PC-3 (cell line): ENCODE measurements at regions not wholly inside any gene's neighbourhood (a gene's known extent, or its start where the extent isn't known, plus 50 kb on each side); places are given as distances from the start of the nearest gene placed in this dataset.

Experiments
- ATAC-seq: fragments of 200-7000 bp; cut with Tn5 transposase; 2 replicates; pipeline ENCODE4 v1.9.1; 2020; ENCODE audit warnings: mild to moderate bottlenecking, moderate library complexity
- BruUV-seq: library from RNA; stranded (reverse); fragments of 400-500 nt; replicated peaks from 2 replicates; lab custom pipeline; 2021; lab: Mats Ljungman, UMichigan
- CTCF ChIA-PET: fragments of 300-600 bp; sonication (Branson Sonifier 250); formaldehyde crosslinking; loops from one replicate; lab custom pipeline; 2022; ENCODE audit warnings: antibody characterized with exemption; lab: Charles Lee
- POLR2A ChIA-PET: fragments of 300-600 bp; sonication (Branson Sonifier 250); formaldehyde crosslinking; loops from one replicate; lab custom pipeline; 2022; ENCODE audit warnings: antibody characterized with exemption; ENCODE audit not compliant: unreplicated experiment; lab: Charles Lee
- DNase-seq: peaks from one replicate; pipeline ENCODE4 v3.0.0-alpha.2; 2015
- H2AFZ ChIP-seq: fragments of 300-600 bp; sonication (generic); 2 replicates; pipeline ENCODE4 v1.6.0; 2016; ENCODE audit warnings: antibody characterized with exemption, low read length
- H3F3A ChIP-seq: fragments of 300-600 bp; sonication (generic); one replicate; pipeline ENCODE4 v1.6.0; 2017; ENCODE audit warnings: antibody characterized with exemption, low read length, control low read depth, mild to moderate bottlenecking; ENCODE audit not compliant: unreplicated experiment
- H3K27ac ChIP-seq: fragments of 300-600 bp; sonication (generic); 2 replicates; pipeline ENCODE4 v1.5.1; 2016; ENCODE audit warnings: mild to moderate bottlenecking, low read length
- H3K27me3 ChIP-seq: fragments of 300-600 bp; sonication (generic); 2 replicates; pipeline ENCODE4 v1.6.1; 2016; ENCODE audit warnings: low read length, mixed read lengths
- H3K36me3 ChIP-seq: fragments of 300-600 bp; sonication (generic); 2 replicates; pipeline ENCODE4 v1.6.1; 2016; ENCODE audit warnings: low read depth, mixed run types, low read length, mixed read lengths
- H3K4me1 ChIP-seq: fragments of 300-600 bp; sonication (generic); 2 replicates; pipeline ENCODE4 v1.5.1; 2016; ENCODE audit warnings: low read length; ENCODE audit not compliant: insufficient read depth
- H3K4me2 ChIP-seq: fragments of 300-600 bp; sonication (generic); 2 replicates; pipeline ENCODE4 v1.6.0; 2016; ENCODE audit warnings: low read length
- H3K4me3 ChIP-seq: fragments of 300-600 bp; sonication (generic); 2 replicates; pipeline ENCODE4 v1.5.1; 2016; ENCODE audit warnings: mild to moderate bottlenecking, low read length, mixed read lengths
- H3K79me2 ChIP-seq: fragments of 300-600 bp; sonication (generic); 2 replicates; pipeline ENCODE4 v1.6.1; 2017; ENCODE audit warnings: low read length, mixed read lengths
- H3K9ac ChIP-seq: fragments of 300-600 bp; sonication (generic); 2 replicates; pipeline ENCODE4 v1.6.0; 2016; ENCODE audit warnings: mild to moderate bottlenecking, low read length
- H3K9me2 ChIP-seq: fragments of 300-600 bp; sonication (generic); replicated peaks from 2 replicates; pipeline ENCODE4 v1.6.1; 2016; ENCODE audit warnings: mixed run types, low read length, mixed read lengths
- H3K9me3 ChIP-seq: fragments of 300-600 bp; sonication (generic); 2 replicates; pipeline ENCODE4 v1.6.1; 2016; ENCODE audit warnings: low read length, mixed read lengths
- H4K20me1 ChIP-seq: fragments of 300-600 bp; sonication (generic); 2 replicates; pipeline ENCODE4 v1.6.1; 2016; ENCODE audit warnings: low read length, mixed read lengths
- EZH2 ChIP-seq: fragments of 300-600 bp; sonication (generic); IDR thresholded peaks from one replicate; pipeline ENCODE4 v1.6.1; 2017; ENCODE audit warnings: antibody characterized with exemption, mild to moderate bottlenecking, low read length; ENCODE audit not compliant: unreplicated experiment
- EZH2phosphoT487 ChIP-seq: fragments of 300-600 bp; sonication (generic); IDR thresholded peaks from 2 replicates; pipeline ENCODE4 v1.6.1; 2018; ENCODE audit warnings: mild to moderate bottlenecking, antibody characterized with exemption, low read length, borderline replicate concordance
- intact Hi-C: fragments of 100-400 bp; cut with micrococcal nuclease; formaldehyde crosslinking; loops from 2 replicates; pipeline ENCODE4 v1.9.0; 2023
- TF ChIP-seq, protein P1 (sequence below): fragments of 300-600 bp; sonication (generic); conservative IDR thresholded peaks from 2 replicates; pipeline ENCODE4 v1.5.1; 2017; ENCODE audit warnings: antibody characterized with exemption, low read depth, mild to moderate bottlenecking, low read length

- TF ChIP-seq, protein P1, sequence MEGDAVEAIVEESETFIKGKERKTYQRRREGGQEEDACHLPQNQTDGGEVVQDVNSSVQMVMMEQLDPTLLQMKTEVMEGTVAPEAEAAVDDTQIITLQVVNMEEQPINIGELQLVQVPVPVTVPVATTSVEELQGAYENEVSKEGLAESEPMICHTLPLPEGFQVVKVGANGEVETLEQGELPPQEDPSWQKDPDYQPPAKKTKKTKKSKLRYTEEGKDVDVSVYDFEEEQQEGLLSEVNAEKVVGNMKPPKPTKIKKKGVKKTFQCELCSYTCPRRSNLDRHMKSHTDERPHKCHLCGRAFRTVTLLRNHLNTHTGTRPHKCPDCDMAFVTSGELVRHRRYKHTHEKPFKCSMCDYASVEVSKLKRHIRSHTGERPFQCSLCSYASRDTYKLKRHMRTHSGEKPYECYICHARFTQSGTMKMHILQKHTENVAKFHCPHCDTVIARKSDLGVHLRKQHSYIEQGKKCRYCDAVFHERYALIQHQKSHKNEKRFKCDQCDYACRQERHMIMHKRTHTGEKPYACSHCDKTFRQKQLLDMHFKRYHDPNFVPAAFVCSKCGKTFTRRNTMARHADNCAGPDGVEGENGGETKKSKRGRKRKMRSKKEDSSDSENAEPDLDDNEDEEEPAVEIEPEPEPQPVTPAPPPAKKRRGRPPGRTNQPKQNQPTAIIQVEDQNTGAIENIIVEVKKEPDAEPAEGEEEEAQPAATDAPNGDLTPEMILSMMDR: no peak
- no peak for TF ChIP-seq EZH2phosphoT487
- TF ChIP-seq EZH2: no peak
- Histone ChIP-seq H3K4me2 (peak overlapping the region; percentile 75), H3K4me1 (peaks cover 14% of the 10 kb centered on the region), H3K9ac (no peak overlapping the region), H3K4me3 (no peak overlapping the region), H2AFZ (no peak overlapping the region), H3K27ac (peak overlapping the region; percentile 51), H3K36me3 (no peaks in the 10 kb centered on the region), H3F3A (no peaks in the 10 kb centered on the region), H4K20me1 (no peaks in the 10 kb centered on the region), H3K27me3 (no peaks in the 10 kb centered on the region), H3K9me2 (no peaks in the 10 kb centered on the region), H3K79me2 (no peaks in the 10 kb centered on the region), H3K9me3 (no peaks in the 10 kb centered on the region)
- ChIA-PET POLR2A (no interaction called here), CTCF (no interaction called here)
- peak; percentile 89 for ATAC-seq
- intact Hi-C loops: loop anchor here (1.0 to 5.0 kb wide), 2 partner anchors 277 to 624 kb away; partner anchors contain the start of gene HS3ST5
- DNase-seq: peak; percentile 70
- BruUV-seq: no TSS peak
These were observed 276.9 kb upstream of the HS3ST5 start for GRCh38 chr6:114619621-114620200.

DNA sequence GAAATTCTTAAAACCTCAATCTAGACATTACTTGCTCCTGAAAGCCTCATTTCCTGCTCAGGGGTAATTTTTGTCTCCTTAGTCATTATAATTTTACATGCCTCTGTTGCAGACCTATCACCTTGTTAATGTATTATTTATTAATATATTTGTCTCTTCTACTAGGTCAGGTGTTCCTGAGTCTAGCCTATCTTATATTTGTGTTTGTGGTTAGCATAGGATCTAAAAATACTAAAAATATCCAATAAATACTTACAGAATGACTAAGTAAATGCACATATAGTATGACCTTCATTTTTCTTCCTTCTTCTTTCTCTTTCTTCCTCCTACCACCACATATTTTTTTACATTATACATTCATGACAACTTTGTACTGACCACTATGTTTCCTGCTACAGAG is 268.9 kb upstream of the HS3ST5 start:
- Histone ChIP-seq H3K4me1 (peaks cover 5% of the 10 kb centered on the region; the same call in 1 of the 2 replicates), H3K27me3 (no peaks in the 10 kb centered on the region), H3F3A (no peaks in the 10 kb centered on the region), H4K20me1 (no peaks in the 10 kb centered on the region), H2AFZ (no peak overlapping the region), H3K9ac (no peak overlapping the region), H3K9me3 (no peaks in the 10 kb centered on the region), H3K4me3 (no peak overlapping the region), H3K27ac (no peak overlapping the region), H3K9me2 (no peaks in the 10 kb centered on the region), H3K36me3 (no peaks in the 10 kb centered on the region), H3K79me2 (no peaks in the 10 kb centered on the region), H3K4me2 (no peak overlapping the region)
- TF ChIP-seq EZH2: no peak
- TF ChIP-seq, protein P1: no peak
- peak; percentile 73 for ATAC-seq
- ChIA-PET POLR2A (interaction anchor here (0.6 kb wide), 1 partner anchor 12 kb away, joined by 3 read pairs; no protein-coding TSS in a partner anchor), CTCF (no interaction called here)
- DNase-seq: peak; percentile 39
- no TSS peak for BruUV-seq
- intact Hi-C loops: no loop called here

DNA sequence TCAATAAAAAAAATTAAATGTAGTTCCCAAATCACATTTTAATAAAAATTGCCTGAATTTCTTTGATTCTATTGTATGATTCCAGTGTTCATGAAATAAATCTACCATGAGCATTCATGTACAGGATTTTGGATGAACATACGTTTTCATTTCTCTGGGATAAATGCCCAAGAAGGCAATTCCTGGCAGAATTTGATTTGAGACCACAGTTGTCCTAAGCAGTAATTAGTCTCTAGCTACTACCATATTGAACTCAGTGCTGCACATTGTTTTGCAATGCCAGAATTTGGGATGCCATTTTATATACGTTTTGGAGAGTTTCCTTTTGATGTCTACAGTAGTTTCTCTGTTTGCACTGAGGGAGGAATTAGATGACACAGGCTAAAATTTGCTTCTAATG is 265.3 kb upstream of the HS3ST5 start:
- Histone ChIP-seq H2AFZ (no peak overlapping the region), H3K36me3 (no peaks in the 10 kb centered on the region), H3K4me2 (no peak overlapping the region), H3K27ac (no peak overlapping the region), H3K27me3 (no peaks in the 10 kb centered on the region), H3K9ac (no peak overlapping the region), H3K4me1 (peaks cover 5% of the 10 kb centered on the region; the same call in 1 of the 2 replicates), H3K9me3 (no peaks in the 10 kb centered on the region), H4K20me1 (no peaks in the 10 kb centered on the region), H3K79me2 (no peaks in the 10 kb centered on the region), H3K9me2 (no peaks in the 10 kb centered on the region), H3F3A (no peaks in the 10 kb centered on the region), H3K4me3 (no peak overlapping the region)
- ChIA-PET CTCF (no interaction called here), POLR2A (no interaction called here)
- BruUV-seq: no TSS peak
- intact Hi-C loops: no loop called here
- TF ChIP-seq EZH2phosphoT487 (no peak), EZH2 (no peak)
- TF ChIP-seq, protein P1: no peak
- no peak for ATAC-seq
- DNase-seq: no peak
